Daoy (cell line): ENCODE measurements at regions not wholly inside any gene's neighbourhood (a gene's known extent, or its start where the extent isn't known, plus 50 kb on each side); places are given as distances from the start of the nearest gene placed in this dataset.

Experiments used
- DNase-seq: peaks from one replicate; pipeline ENCODE4 v3.0.0-alpha.2; 2015; ENCODE audit warnings: low read depth

- no peak for DNase-seq
Observed at GRCh38 chr18:76547296-76547695, 52.3 kb upstream of the ZNF516 start.

GRCh38 chr18:76546436-76546835 lies 51.4 kb upstream of the ZNF516 start:
- DNase-seq, result no peak

- no peak for DNase-seq
Observed at GRCh38 chr18:76546088-76546435, 51.0 kb upstream of the ZNF516 start.

- no peak for DNase-seq
Observed at GRCh38 chr18:76545433-76546087, 50.5 kb upstream of the ZNF516 start.

GRCh38 chr18:76544511-76545345 lies 49.7 kb upstream of the ZNF516 start:
- no peak for DNase-seq
